H54 (cell line): ENCODE measurements at regions not wholly inside any gene's neighbourhood (a gene's known extent, or its start where the extent isn't known, plus 50 kb on each side); places are given as distances from the start of the nearest gene placed in this dataset.
A peak's percentile ranks its signal among the peaks of the same experiment; 100 is the strongest.
"Not testable (repeated sequence)": the region's sequence is repeated elsewhere in the genome, so short reads cannot be mapped to it uniquely, and the experiment has no call there.

Experiments
- DNase-seq: peaks from one replicate; pipeline ENCODE4 v3.0.0; 2011; ENCODE audit warnings: low spot score, mixed read lengths; ENCODE audit not compliant: insufficient read length
- FAIRE-seq: peaks from 3 replicates; lab custom pipeline; 2011; peaks lifted over from hg19 to GRCh38; lab: Jason Lieb, UNC
- POLR2A ChIP-seq: IDR thresholded peaks from 2 replicates; pipeline ENCODE4 v1.6.1; 2011; ENCODE audit warnings: low read depth, mild to moderate bottlenecking, low read length

- TF ChIP-seq POLR2A = no peak
- DNase-seq (no peak), FAIRE-seq (no peak)
Observed at GRCh38 chr16:9627427-9627826, 536.0 kb downstream of the HAPSTR1 start.

GRCh38 chr16:9630119-9630518 is 538.7 kb downstream of the HAPSTR1 start:
- no peak for DNase-seq
- FAIRE-seq = no peak
- no peak for TF ChIP-seq POLR2A

GRCh38 chr16:9630985-9631384 is 539.5 kb downstream of the HAPSTR1 start:
- no peak for TF ChIP-seq POLR2A
- DNase-seq (no peak), FAIRE-seq (no peak)

DNA sequence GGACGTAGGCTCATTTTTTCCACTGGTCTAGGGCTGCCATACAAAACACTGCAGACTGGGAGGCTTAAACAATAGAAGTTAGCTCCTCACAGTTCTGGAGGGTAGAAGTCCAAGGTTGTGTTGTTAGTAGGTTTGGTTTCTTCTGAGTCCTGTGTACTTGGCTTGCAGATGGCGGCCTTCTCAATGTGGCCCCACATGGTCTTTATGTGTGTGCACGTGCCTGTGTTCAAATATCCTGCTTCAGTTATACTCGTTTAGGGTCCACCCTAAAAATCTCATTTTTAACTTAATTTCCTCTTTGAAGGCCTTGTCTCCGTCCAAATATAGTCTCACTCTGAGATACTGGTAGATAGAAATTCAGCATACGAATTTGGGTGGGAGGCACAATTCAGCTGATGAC is 542.4 kb downstream of the HAPSTR1 start:
- DNase-seq (no peak), FAIRE-seq (no peak)
- no peak for TF ChIP-seq POLR2A

GRCh38 chr16:9635150-9635720 is 543.8 kb downstream of the HAPSTR1 start:
- FAIRE-seq, DNase-seq: not testable (repeated sequence)

- no peak for TF ChIP-seq POLR2A
- DNase-seq (no peak), FAIRE-seq (no peak)
Observed at GRCh38 chr16:9644258-9644657, 538.0 kb downstream of the GRIN2A start.

DNA sequence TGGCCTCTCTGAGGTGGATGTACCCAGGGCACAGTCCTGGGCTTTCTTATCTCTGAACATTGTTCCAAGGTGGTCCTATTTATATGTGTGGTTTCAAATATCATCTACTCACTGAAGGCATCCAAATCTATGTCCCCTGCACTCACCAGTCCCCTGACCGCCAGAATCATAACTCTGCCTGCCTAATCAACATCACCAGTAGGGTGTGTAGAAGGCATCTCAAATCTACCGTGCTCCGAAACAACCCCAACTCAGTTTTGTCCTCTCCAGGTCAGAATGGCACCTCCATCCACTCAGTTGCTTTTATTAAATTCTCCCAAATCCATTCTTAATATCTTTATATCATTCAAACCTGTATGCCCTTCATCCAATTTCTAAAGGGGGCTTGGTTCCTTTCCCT is 536.3 kb downstream of the GRIN2A start:
- no peak for TF ChIP-seq POLR2A
- no peak for DNase-seq
- no peak for FAIRE-seq

- no peak for TF ChIP-seq POLR2A
- peak; percentile 5 for DNase-seq
- no peak for FAIRE-seq
Observed at GRCh38 chr16:9647981-9648701, 534.1 kb downstream of the GRIN2A start.

GRCh38 chr16:9650284-9650683 is 531.9 kb downstream of the GRIN2A start:
- DNase-seq (no peak), FAIRE-seq (no peak)
- no peak for TF ChIP-seq POLR2A

GRCh38 chr16:9655051-9655450 is 527.2 kb downstream of the GRIN2A start:
- no peak for FAIRE-seq

DNA sequence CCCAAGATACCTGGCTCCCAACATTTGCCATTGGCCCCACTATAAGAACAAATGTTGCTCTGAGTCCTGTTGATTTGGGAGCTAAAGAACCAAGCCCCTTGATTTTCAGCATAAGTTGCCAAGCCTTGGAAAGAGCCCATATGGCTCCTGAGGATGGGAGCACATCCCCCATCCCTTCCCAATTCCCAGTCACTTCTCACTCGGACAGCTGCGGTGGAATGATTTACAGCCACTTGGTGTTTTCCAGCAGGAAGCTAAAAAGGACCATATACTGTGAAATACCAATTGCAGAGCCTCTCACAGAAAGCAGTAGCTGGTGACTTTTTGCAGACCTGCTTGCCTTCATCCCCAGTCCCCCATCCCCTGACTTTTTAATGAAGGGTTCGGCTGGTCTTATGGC is 524.6 kb downstream of the GRIN2A start:
- DNase-seq = no peak
- no peak for FAIRE-seq
- TF ChIP-seq POLR2A = no peak

More at GRCh38 chr16:9655051-9655450, 527.2 kb downstream of the GRIN2A start:
- no peak for DNase-seq
- no peak for TF ChIP-seq POLR2A

DNA sequence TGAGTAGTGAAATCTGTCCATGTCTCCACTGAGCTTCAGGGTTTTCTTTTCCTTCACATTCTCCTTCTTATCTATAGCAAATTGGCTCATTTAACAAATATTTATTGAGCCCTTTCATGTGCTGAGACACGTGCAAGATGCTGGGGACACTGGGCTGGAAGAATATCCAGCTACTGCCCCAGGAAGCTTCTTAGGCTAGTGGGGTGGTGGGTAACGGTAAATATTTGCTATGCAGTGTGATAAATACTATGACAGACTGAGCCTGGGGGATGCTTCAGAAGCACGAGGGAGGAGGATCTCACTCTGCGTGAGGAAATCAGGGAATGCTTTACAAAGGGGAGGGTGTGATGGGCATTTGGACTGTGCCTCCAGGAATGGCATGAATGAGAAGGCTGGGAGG is 524.1 kb downstream of the GRIN2A start:
- FAIRE-seq (no peak), DNase-seq (no peak)
- TF ChIP-seq POLR2A = no peak

GRCh38 chr16:9658586-9658985 is 523.6 kb downstream of the GRIN2A start:
- no peak for FAIRE-seq
- no peak for DNase-seq
- no peak for TF ChIP-seq POLR2A

DNA sequence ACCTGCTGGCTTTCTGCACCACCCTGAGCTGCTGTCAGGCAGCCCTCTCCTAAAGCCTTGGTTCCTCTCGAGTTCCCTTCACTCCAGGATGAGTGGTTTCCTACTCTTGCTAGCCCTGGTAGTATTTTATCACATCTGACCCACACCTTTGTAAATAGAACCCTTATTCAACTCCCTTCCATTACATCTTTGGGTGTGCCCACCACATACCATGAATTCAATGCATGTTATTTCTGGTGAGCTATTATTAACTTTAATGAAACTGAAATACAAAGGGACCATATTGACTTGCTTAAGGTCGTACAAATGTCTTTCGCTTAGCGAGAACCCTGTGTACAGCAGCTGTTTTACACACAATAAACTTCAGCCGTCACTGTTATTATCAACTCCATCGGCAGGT is 521.3 kb downstream of the GRIN2A start:
- FAIRE-seq (no peak), DNase-seq (no peak)
- TF ChIP-seq POLR2A = no peak
